HG03520 (cell line): ENCODE measurements at regions not wholly inside any gene's neighbourhood (a gene's known extent, or its start where the extent isn't known, plus 50 kb on each side); places are given as distances from the start of the nearest gene placed in this dataset.

Experiments
- ATAC-seq: cut with Tn5 transposase; IDR thresholded peaks from one replicate; pipeline ENCODE4 v1.9.1; 2021; ENCODE audit warnings: mild to moderate bottlenecking, moderate library complexity; ENCODE audit not compliant: unreplicated experiment

DNA sequence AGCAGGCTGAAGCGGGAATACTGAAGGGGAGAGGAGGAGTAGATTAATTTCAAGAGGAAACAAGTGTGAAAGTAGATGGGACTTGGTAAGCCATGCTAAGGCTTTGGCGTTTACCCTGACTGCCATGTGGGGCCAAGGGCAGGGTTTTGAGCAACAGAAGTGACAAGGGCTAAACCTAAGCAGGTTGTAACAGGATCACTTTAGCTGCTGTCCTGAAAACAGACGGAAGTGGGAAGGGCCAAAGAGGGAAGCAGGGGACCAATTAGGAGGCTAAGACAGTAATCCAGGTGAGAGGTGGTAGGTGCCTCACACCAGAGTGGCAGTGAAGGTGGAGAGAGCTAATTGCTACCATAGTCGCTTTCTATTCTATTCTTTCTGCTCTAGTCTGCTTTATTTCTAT lies 166.5 kb downstream of the PJA1 start:
- ATAC-seq = no peak

DNA sequence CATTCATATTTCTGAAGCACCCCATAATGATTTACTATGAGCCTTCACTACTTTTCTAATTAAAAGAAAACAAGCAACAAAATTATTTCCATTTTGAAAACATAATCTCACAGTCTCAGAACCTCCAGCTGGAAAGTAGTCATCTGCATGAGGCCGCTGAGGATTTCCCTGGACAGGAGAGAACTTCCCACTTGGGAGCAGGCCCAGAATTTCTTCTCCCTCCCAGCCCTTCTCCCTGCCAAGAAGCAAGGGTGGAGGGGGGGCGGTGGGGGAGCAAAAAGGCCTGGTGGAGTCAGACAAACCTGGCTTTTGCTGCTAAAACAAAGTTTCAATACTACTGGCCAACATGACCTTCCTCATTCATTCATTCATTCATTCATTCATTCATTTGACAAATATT lies 167.3 kb downstream of the PJA1 start:
- ATAC-seq = no peak

DNA sequence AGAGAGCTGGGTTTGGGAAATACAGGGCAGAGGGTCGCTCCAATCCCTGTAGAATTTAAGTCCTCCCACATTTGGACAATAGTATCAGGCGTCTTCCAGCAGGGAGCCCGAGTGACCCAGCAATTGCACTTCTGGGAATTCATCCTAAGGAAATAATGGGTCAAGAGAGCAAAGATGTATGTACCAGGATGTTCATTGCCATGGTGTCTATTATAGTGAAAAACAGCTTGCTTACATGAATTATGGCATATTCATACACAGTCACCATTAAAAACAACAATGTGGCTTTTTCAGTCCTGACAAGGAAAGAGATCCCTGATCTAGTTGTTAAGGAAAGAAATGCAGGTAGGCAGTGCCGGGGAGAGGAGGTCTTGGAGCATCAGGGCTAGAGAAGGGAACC lies 167.7 kb downstream of the PJA1 start:
- no peak for ATAC-seq

DNA sequence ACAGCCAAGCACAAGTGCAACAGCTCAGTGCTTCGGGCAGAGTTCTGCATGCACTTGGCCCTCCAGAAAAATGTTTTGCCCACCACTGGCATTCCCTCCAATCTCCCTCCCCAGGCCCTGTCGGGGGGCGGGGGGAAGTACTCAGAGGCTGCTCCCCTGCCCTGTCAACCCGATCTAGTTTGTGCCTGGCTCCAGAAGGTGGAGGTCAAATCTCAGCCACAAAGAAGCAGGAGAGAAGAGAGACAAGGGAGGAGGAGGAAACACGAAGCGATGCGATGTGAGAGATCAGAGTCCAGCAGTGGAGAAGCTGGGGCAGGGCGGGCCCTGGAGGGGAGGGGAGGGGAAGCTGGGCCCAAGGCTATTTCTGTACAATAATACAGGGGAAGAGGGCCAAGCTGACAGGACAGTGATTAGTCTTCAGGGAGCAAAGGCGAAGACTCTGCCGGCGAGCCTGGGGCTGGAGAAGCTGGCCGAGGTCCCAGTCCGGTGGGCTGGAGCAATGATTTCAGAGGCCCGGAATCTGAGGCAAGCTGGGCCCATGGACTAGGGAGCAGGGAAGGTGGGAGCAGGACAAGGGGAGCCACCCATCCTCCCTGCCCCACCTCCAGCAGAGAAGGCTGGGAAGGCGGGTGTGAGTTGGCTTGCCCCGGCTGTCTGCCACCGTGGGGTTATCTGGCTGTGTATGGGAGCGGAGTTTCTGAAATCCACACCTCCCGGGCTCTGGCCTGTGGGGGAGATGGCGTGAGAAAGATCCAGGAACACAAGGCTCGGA lies 167.1 kb downstream of the EFNB1 start:
- ATAC-seq = no peak

DNA sequence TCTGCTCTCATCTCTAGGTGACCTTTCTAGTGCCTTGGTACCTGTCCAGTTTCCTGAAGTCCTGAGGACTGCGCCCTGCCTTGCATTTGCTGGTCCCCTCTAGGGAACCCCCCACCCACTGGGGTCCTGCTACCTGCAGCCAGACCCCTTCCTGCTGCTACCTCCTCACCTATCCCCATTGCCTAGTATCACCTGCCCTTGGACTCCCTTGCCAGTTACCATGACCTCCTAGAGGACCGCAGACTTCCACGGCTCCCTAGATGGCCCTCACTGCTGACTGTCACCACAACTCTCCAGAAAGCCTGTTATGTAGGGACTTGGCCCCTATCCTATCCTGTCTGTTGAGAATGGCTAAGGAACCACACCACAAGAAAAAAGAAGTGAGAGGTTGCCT lies 166.6 kb downstream of the EFNB1 start:
- no peak for ATAC-seq

DNA sequence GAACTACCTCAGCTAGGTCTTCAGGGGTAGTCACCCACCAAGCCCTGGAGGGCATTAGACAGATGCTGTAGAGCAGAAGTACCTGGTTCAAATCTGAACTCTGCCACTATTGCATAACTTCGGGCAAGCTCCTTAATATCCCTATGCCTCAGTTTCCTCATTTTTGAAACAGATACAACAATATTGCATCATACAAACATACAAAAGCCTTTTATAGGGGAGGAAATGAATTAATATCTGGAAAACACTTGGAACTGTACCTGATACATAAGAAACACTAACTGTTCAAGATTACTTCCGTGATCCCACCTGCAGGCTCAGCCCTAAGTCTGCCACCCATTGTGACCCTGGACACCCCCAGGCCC lies 166.1 kb downstream of the EFNB1 start:
- no peak for ATAC-seq

DNA sequence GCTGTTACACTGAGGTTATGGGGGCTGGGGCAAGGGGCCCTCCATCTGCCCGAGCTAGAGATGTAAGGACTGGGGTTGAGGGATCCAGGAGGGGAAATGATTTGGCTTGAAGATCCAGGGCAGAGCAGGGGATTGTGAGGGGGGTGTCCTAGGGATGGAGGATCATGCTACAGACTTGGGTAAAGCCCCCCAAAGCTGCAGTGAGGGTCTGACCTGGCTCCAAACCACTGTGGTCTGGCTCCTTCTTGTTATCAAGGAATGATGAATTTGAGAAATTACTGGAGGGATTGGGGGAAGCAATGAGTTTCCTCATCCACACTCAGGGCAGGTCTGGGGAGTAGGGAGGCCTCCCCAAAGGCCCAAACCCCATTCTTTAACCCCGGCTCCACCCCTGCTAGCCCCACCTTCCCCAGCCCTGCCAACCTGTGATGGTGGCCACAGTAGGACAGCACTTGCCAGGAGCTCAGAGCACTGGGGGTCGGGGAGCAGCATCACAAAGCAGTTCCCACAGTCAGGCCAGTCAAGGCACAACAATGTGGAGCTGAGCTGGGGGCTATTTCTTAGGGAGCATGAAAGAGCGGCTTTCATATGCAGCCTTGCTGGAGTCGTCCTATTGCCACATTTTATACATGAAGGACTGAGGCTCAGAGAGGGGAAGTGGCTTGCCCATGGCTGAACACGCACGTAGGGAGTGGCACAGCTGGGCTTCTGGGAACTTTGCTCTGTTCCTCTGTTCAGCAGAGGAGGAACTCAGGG lies 165.5 kb downstream of the EFNB1 start:
- ATAC-seq = no peak

DNA sequence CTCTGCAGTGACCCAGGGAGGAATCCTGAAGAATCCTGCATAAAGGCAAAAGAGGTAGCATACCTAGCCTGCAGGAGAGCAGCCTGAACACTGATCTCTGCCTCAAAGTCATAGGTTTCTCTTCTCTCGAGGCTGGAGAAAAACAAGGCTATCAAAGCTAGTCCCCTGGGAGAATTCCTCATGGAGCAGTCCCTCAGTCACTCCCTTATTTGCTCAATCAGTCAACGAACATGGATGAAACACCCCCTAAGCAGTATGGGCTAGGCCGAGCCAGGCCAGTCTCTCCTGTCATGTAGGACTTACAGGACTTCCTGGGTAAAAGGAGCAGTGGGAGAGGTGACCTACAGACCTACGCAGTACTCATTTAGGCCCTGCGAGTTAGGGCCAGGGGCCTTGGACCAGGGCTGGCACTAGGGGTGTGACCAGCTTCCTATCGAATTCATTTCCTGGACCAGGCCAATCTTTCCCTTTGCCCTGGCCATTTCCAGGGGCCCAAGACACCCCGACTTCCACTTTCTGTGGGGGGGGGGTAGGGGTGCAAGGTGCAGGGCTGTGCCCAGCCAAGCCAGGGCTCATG lies 164.1 kb downstream of the EFNB1 start:
- ATAC-seq = no peak

DNA sequence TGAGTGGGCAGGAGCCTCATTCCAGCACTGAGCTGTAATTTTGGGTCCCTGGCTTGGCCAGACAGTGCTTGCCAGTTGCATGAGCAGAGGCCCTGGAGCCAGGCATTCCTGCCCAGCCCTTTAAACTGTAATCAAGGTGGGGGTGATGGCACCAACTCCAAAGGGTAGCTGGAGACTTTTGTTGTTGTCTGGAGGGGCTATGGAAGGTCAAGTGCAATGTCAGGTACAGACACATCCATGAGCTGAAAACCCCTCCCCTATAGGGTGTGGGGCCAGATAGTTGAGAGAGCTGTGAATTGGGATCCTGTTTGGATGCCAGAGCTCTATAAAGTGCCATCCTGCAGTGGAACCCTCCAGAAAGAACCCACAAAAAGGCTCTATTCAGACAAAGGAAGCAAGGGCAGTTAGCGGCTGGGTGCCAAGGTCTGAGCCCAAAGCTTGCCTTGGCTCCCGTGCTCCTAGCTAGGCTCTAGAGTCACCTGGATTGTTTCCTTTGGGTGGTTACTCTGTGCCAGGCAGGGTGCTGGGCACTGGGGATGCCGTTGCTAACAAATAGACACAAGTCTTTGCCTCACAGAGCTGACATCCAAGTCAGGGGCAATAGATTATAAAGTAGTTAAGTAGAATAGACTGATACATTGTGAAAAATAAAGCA lies 163.0 kb downstream of the EFNB1 start:
- ATAC-seq = no peak

DNA sequence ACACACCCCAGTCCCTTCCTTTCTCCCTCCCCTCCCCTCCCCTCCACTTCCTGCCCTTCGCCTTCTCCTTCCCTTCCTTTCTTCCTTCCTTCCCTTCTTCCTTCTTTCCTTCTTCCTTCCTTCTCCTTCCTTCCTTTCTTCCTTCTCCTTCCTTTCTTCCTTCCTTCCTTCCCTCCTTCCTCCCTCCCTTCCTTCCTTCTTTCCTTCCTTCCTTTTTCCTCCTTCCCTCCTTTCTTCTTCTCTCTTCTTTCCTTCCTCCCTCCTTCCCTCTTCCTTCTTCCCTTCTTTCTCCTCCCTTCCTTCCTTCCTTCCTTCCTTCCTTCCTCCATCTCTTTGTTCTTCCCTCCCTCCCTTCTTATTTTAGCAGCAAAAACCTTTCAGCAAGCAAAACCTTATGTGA lies 162.1 kb downstream of the EFNB1 start:
- ATAC-seq = no peak

DNA sequence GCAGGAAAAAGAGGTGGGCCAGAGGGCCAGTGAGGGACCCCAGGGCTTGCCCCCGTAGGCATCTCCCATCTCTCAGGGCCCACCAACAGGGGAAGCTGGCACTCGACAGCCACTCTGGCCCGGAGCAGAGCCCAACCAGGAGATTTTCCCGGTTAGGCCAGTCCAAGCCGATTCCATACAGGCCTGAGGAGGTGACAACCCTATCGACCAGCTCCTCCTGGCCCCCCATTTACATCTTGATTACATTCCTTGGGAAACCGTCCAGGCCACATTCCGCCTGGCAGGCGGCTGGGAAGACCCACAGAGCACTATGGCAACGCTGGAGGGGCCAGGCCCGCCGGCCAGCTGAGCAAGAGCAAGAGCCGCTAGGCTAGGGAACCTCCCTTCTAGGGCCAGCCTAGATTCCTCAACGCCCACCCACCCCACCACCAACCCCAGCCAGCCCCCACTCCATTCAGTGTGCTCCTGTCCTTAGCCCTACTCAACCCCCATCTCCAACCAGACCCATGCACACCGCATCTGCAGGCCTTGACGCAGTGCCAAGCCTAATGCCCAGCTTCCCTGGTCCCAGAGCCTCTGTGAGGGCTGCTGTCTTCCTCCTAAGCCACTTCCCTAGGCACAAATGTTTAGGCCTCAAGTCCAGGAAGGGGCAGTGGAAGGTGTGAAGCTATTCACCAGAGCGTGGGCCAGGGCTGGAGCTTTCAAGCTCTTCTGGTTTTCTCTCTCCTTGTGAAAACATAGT lies 161.2 kb downstream of the EFNB1 start:
- no peak for ATAC-seq

DNA sequence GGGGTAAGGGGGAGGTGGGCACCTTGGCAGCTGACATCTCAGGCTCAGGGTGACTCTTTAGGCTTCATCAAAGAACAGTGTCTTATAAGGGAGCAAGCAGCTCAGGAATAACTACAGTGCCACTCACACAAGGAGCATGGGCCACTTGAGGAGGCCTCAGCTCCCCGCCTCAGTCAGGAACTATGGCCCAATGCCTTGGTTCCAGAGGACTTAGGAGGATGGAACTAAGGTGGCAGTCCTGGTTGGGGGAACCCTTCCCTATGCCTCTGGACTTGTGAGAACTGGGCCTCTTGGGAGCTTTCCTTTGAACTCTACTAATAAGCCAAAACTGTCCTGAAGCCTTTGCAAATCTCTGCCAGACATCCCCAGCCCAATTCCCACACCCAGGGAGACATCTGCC lies 160.6 kb downstream of the EFNB1 start:
- ATAC-seq = no peak

DNA sequence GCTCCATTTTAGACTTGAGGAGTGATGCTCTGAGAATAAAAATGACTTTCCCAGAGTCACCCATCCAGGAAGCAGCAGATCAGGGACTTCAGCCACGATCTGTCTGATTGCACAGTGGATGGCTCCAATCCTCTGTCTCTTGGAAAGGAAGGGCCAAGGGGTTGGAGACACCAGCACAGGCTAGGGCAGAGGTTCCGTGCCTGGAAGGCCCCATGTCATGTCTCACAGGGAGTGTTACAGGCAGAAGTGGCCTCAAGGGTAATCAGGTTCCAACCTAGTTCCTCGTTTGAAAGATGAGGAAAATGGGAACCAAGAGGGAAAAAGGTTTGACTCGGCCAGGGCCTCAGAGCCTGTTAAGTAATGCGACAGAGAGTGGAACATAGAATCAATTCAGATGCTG lies 160.0 kb downstream of the EFNB1 start:
- ATAC-seq = no peak

DNA sequence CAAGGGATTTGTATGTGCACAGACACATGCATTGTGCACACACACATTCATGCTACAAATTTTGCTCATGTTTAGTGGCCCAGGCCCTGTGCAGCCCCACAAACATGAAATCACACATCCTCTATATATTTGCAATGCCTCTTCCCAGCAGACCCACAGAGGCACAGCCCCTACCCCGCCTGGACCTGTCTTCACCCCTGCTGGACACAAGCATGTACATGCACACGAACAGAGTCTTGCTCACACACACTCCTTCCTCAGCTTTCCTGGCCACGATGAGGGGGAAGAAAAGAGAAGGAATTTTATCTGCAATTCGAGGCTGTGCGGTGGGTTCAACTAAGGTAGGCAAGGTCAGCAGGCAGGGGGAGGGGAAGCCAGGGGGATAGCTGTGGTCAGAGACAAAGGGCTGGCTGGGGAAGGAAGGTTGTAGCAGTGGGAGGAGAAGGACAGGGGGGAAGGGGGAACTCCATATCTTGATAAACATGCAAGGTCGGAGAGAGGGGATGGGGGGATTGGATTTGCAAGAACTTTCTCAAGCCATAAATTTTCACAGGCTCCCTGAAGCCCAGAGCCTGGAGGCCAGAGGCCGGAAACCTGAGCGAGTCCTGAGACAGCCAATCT lies 156.4 kb downstream of the EFNB1 start:
- ATAC-seq = no peak

DNA sequence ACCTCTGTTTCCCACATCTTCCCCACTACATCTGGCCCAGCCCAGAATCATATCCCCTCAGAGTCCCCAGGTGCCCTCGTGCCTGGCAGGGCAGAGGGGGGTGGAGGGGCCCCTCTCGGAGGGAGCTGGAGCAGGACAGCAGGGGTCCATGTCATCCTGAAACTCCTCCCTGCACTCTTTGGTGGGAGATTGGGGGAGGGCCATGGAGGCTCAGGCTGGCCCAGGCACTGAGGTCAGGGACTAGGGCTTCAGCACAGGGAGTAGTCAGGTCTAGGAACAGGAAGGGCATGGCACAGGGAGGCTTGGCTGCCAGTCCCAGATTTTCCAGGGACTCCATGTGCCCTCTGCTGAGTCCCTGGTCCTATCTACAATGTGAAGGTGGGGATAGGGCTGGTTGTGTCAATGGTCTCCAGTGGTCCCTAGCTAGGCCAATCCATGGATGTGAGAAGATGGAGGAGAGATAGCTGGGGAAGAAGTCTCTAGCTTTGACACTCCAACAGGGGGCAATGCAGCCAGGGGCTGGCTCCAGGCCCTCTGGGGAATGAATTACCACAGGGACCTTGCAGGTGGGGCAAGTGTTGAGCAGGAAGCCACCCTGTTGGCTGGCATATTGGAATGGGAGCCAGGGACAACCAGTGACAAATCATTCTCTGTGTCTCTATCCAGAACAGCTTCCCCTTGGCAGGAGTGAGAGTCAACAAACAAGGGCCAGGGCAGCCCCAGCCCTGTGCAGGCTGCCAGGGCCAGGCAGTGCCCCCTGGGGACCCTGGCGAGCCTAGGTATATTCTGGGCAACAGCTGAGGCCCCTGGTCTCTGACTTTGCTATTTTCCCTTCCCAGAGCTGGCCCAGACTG lies 154.4 kb downstream of the EFNB1 start:
- ATAC-seq = no peak

DNA sequence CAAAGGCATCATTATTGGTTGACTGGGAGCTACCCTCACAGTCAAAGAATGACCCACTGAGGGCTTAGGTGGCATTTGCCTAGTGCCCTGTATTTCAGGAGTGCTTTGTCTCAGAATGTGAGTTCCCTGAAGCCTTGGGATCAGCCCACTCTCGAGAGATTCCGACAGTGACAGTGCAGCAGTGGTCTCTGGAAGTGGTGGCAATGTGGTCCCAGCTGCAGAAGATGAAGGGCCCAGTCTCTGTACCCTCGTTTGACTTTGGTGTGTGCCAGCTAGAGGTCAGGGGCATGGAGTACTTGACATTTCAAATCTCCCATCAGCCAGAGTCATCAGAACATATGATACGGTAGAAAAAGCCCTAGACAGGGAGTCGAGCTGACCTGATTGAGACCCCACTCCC lies 153.7 kb downstream of the EFNB1 start:
- ATAC-seq = no peak

DNA sequence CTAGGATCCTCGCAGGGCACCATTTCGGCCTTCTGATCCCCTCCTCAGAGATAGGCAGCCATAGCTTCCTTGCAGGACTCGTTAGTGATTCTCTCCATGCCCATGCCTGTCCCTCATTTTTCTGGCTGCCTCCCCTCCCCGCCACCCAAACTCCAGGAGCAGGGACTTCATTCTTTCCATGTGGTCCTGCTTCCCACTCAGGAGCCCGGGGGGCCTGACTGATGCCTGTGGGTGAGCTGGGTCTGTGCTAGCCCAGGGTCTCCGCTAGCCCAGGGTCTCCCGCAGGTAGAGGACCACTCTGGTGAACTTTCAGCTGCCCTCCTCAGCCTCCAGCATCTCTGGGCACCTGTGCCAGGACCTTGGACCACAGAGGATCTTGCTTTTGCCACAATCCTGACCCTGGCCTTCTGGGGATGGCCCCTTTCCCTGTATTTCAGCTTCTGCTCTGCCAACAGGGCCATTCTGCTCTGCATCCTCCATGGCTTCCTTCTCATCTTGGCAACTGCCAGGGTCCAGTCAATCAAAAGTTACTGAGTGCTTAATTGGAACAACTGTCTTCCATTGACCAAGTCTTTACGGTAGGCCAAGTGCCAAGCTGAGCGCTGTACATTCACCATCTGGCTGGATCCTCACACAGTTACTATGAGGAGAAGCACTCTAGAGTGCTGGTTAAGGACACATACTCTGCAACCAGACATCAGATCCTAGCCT lies 152.2 kb downstream of the EFNB1 start:
- ATAC-seq = no peak

DNA sequence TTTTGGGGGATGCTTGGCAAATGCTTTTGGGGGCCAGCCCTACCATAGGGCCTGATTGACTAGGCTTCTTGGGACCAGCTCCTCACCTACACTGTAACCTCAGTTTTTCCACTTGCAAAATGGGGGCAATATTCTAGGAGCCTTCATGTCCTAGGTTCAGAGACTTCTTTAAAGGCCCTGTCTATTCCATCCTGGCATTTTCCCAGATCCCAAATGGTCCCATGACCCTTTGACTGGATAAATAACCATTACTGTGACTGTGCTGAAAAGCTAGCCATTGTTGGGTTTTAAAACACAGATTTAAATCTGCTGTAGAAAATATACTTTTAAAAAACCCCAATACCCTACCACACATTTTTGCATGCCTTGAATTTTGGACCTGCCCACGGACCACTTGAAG lies 149.8 kb downstream of the EFNB1 start:
- ATAC-seq = no peak

DNA sequence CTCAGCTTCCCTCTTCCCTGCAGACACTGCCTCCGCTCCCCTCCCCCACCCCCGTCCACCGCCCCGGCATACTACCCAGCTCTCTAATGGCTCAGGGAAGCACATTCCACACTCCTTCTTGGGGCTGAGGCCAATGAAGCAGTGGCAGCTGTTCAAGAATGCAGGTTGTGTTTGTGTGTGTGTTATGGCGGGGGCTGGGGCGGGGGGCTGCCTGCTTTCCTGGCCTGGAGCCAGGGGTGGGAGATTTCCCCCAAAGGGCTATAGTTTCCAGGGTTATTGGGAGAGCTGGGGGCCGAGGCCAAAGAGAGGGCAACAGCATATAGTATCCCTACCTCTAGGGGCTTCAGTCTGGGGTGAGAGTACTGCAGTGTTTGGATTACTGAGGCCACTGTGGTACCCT lies 149.4 kb downstream of the EFNB1 start:
- no peak for ATAC-seq
